ENCODE measurements at regions not wholly inside any gene's neighbourhood (a gene's known extent, or its start where the extent isn't known, plus 50 kb on each side); places are given as distances from the start of the nearest gene placed in this dataset.

DNA sequence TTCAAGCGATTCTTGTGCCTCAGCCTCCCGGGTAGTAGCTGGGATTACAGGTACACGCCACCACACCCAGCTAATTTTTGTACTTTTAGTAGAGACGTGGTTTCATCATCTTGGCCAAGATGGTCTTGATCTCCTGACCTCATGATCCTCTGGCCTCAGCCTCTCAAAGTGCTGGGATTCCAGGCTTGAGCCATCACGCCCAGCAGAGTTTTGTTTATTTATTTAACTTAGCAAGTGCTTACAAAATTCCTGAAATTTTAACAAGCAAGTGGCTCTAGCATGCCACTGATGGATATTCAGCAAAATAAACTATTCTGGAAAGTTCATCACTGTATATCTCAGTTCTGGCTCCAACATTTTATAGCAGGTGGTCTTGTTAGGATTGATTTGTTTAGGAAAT is 585.9 kb downstream of the OTOL1 start:
- H3K27me3 ChIP-seq (ENCODE audit: insufficient read depth) = no peaks in the 10 kb centered on the region
- H3K9me2 ChIP-seq = no peaks in the 10 kb centered on the region
- no peak overlapping the region for H3K4me2 ChIP-seq
- H3K79me2 ChIP-seq (ENCODE audit: insufficient read depth) = no peaks in the 10 kb centered on the region
- no peak for DNase-seq
- H3K27ac ChIP-seq (ENCODE audit: low read depth in 2 of 2, low read length in 1 of 2) = no peak overlapping the region
- WGBS (ENCODE audit: low lambda C conversion rate) = 77% methylated on average over 5 of the region's 5 CpGs
- H2AFZ ChIP-seq (ENCODE audit: low read depth) = no peak overlapping the region
- TF ChIP-seq SIN3A (IDR thresholded peaks at IDR 0.05; ENCODE audit: borderline replicate concordance, low read depth, low read length) = no peak
- TF ChIP-seq, protein P1, sequence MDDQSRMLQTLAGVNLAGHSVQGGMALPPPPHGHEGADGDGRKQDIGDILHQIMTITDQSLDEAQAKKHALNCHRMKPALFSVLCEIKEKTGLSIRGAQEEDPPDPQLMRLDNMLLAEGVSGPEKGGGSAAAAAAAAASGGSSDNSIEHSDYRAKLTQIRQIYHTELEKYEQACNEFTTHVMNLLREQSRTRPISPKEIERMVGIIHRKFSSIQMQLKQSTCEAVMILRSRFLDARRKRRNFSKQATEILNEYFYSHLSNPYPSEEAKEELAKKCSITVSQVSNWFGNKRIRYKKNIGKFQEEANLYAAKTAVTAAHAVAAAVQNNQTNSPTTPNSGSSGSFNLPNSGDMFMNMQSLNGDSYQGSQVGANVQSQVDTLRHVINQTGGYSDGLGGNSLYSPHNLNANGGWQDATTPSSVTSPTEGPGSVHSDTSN (IDR thresholded peaks at IDR 0.05) = no peak
- TF ChIP-seq NRF1 (IDR thresholded peaks at IDR 0.05; ENCODE audit: low read depth, low read length) = no peak
- TF ChIP-seq TEAD4 (IDR thresholded peaks at IDR 0.05; ENCODE audit: borderline replicate concordance, insufficient read depth) = no peak
- TF ChIP-seq FOXJ3 (CRISPR knock-in tag; IDR thresholded peaks at IDR 0.05) = no peak
- TF ChIP-seq RCOR1 (IDR thresholded peaks at IDR 0.05; ENCODE audit: low read length) = no peak
- TF ChIP-seq, protein P2, sequence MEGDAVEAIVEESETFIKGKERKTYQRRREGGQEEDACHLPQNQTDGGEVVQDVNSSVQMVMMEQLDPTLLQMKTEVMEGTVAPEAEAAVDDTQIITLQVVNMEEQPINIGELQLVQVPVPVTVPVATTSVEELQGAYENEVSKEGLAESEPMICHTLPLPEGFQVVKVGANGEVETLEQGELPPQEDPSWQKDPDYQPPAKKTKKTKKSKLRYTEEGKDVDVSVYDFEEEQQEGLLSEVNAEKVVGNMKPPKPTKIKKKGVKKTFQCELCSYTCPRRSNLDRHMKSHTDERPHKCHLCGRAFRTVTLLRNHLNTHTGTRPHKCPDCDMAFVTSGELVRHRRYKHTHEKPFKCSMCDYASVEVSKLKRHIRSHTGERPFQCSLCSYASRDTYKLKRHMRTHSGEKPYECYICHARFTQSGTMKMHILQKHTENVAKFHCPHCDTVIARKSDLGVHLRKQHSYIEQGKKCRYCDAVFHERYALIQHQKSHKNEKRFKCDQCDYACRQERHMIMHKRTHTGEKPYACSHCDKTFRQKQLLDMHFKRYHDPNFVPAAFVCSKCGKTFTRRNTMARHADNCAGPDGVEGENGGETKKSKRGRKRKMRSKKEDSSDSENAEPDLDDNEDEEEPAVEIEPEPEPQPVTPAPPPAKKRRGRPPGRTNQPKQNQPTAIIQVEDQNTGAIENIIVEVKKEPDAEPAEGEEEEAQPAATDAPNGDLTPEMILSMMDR (IDR thresholded peaks at IDR 0.05) = no peak
- no peak for TF ChIP-seq MXI1 (IDR thresholded peaks at IDR 0.05; ENCODE audit: low read depth, low read length)
- TF ChIP-seq FOXM1 (IDR thresholded peaks at IDR 0.05; ENCODE audit: low read depth) = no peak
- no peak for TF ChIP-seq MEF2A (IDR thresholded peaks at IDR 0.05; ENCODE audit: borderline replicate concordance, low read depth)
- no peak for TF ChIP-seq JUND (IDR thresholded peaks at IDR 0.05)
- TF ChIP-seq, protein P3, sequence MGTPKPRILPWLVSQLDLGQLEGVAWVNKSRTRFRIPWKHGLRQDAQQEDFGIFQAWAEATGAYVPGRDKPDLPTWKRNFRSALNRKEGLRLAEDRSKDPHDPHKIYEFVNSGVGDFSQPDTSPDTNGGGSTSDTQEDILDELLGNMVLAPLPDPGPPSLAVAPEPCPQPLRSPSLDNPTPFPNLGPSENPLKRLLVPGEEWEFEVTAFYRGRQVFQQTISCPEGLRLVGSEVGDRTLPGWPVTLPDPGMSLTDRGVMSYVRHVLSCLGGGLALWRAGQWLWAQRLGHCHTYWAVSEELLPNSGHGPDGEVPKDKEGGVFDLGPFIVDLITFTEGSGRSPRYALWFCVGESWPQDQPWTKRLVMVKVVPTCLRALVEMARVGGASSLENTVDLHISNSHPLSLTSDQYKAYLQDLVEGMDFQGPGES (IDR thresholded peaks at IDR 0.05; ENCODE audit: low read depth, low read length) = no peak
- TF ChIP-seq RFX5 (IDR thresholded peaks at IDR 0.05; ENCODE audit: low read length) = no peak
- ChIA-PET CTCF (no interaction called here), POLR2A (no interaction called here)
- no peaks in the 10 kb centered on the region for H3F3A ChIP-seq (replicated peaks; ENCODE audit: insufficient read depth)
- H3K4me3 ChIP-seq (ENCODE audit: low read depth in 2 of 2, low read length in 1 of 2) = no peak overlapping the region
- H3K9ac ChIP-seq = no peak overlapping the region
- no peaks in the 10 kb centered on the region for H4K20me1 ChIP-seq (ENCODE audit: insufficient read depth)
- H3K9me3 ChIP-seq = no peaks in the 10 kb centered on the region
- H3K36me3 ChIP-seq (replicated peaks in 1 of 2; ENCODE audit: control insufficient read depth in 1 of 2, insufficient read depth in 2 of 2, low read length in 1 of 2) = no peaks in the 10 kb centered on the region
- H3K4me1 ChIP-seq (ENCODE audit: control insufficient read depth in 1 of 2, insufficient read depth in 2 of 2, low read depth in 1 of 2, low read length in 1 of 2) = no peaks in the 10 kb centered on the region; a peak in 1 of 4 replicates

DNA sequence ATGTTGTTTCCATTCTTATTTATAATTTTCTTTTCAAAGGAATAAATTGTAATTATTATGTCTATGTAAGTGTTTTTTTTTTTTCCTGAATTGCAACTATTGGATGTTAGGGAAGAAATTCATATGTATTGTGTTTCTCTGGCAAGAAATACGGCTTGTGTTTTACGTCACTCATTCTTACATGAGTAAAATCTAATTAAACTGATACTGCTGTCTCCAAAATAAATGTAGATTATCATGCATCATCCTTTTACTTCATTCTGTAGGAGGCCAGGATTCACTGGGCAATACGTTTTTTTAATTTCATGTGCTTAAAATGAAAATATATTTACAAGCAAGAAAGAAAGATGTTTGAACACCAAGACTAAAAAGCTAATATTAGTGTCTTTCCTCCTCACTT is 590.8 kb downstream of the OTOL1 start:
- Histone ChIP-seq H3K4me1 (ENCODE audit: control insufficient read depth in 1 of 2, insufficient read depth in 2 of 2, low read depth in 1 of 2, low read length in 1 of 2) (no peaks in the 10 kb centered on the region; a peak in 1 of 4 replicates), H2AFZ (ENCODE audit: low read depth) (no peak overlapping the region), H3K9ac (no peak overlapping the region), H3K9me3 (no peaks in the 10 kb centered on the region), H3K27ac (ENCODE audit: low read depth in 2 of 2, low read length in 1 of 2) (no peak overlapping the region), H3F3A (replicated peaks; ENCODE audit: insufficient read depth) (no peaks in the 10 kb centered on the region), H3K79me2 (ENCODE audit: insufficient read depth) (no peaks in the 10 kb centered on the region), H3K36me3 (replicated peaks in 1 of 2; ENCODE audit: control insufficient read depth in 1 of 2, insufficient read depth in 2 of 2, low read length in 1 of 2) (no peaks in the 10 kb centered on the region), H3K4me3 (ENCODE audit: low read depth in 2 of 2, low read length in 1 of 2) (no peak overlapping the region), H3K4me2 (no peak overlapping the region), H3K27me3 (ENCODE audit: insufficient read depth) (no peaks in the 10 kb centered on the region), H3K9me2 (no peaks in the 10 kb centered on the region), H4K20me1 (ENCODE audit: insufficient read depth) (no peaks in the 10 kb centered on the region)
- no peak for DNase-seq
- CTCF ChIA-PET = interaction anchor here (0.6 kb wide), 1 partner anchor 19 kb away, joined by 3 read pairs; no protein-coding TSS in a partner anchor
- TF ChIP-seq EP300 (IDR thresholded peaks at IDR 0.05; ENCODE audit: borderline replicate concordance in 1 of 2, low read depth in 1 of 2, low read length in 1 of 2) = peak in 1 of 2 experiments; percentile 33; a peak in 1 of 4 replicates
- no peak for TF ChIP-seq POLR2AphosphoS5 (IDR thresholded peaks at IDR 0.05; ENCODE audit: low read depth, low read length)
- POLR2A ChIA-PET = no interaction called here
- 42% methylated on average over 3 of the region's 3 CpGs for WGBS (ENCODE audit: low lambda C conversion rate)
